Uterus (tissue), 3 donors: ENCODE measurements at regions not wholly inside any gene's neighbourhood (a gene's known extent, or its start where the extent isn't known, plus 50 kb on each side); places are given as distances from the start of the nearest gene placed in this dataset.

Experiments
- DNase-seq, 2 donors: peaks; one replicate each; pipeline ENCODE4 v3.0.0-alpha.2; 2019 to 2020
- H3K27ac ChIP-seq, 2 donors: fragments of 200-600 bp; sonication (generic); 1 replicate in 1 of 2; 2 replicates in 1 of 2; pipeline ENCODE4 v1.5.1; 2016 to 2018
- H3K27me3 ChIP-seq, 2 donors: fragments of 200-600 bp; sonication (generic); one replicate each; pipeline ENCODE4 v1.5.1; 2018 to 2019; ENCODE audit warnings: control low read depth in 1 of 2
- H3K36me3 ChIP-seq, 2 donors: fragments of 200-600 bp; sonication (generic); one replicate each; pipeline ENCODE4 v1.5.1; 2019; ENCODE audit warnings: control low read depth in 1 of 2
- H3K4me1 ChIP-seq, 2 donors: fragments of 200-600 bp; sonication (generic); one replicate each; pipeline ENCODE4 v1.5.1; 2018 to 2019; ENCODE audit warnings: control low read depth in 1 of 2
- H3K4me3 ChIP-seq, 2 donors: fragments of 200-600 bp; sonication (generic); 1 replicate in 1 of 2; 2 replicates in 1 of 2; pipeline ENCODE4 v1.5.1; 2018 to 2019; ENCODE audit warnings: mild to moderate bottlenecking in 1 of 2
- H3K9me3 ChIP-seq, 2 donors: fragments of 200-600 bp; sonication (generic); one replicate each; pipeline ENCODE4 v1.5.1; 2019; ENCODE audit warnings: control low read depth in 1 of 2
- POLR2A ChIP-seq, 2 donors: fragments of 450-650 bp; IDR thresholded peaks; one replicate each; pipeline ENCODE4 v1.6.1; 2016; ENCODE audit warnings: antibody characterized with exemption in 2 of 2, mild to moderate bottlenecking in 1 of 2, moderate library complexity in 1 of 2
- intact Hi-C: fragments of 100-400 bp; cut with DNase I; formaldehyde crosslinking; loops from one replicate; pipeline ENCODE4 v1.15.1; 2023; ENCODE audit warnings: low total_unique reads
- TF ChIP-seq, protein P1 (sequence below), 4 experiments: fragments of 200-600 bp in 2 of 4; fragments of 450-650 bp in 2 of 4; sonication (generic) in 2 of 4; IDR thresholded peaks; one replicate each; pipeline ENCODE4 v1.5.1; 2016 to 2019; ENCODE audit warnings: antibody characterized with exemption in 4 of 4, mild to moderate bottlenecking in 2 of 4, moderate library complexity in 1 of 4
- donor health status: DM: yes; HTN: yes; CAD: no.

DNA sequence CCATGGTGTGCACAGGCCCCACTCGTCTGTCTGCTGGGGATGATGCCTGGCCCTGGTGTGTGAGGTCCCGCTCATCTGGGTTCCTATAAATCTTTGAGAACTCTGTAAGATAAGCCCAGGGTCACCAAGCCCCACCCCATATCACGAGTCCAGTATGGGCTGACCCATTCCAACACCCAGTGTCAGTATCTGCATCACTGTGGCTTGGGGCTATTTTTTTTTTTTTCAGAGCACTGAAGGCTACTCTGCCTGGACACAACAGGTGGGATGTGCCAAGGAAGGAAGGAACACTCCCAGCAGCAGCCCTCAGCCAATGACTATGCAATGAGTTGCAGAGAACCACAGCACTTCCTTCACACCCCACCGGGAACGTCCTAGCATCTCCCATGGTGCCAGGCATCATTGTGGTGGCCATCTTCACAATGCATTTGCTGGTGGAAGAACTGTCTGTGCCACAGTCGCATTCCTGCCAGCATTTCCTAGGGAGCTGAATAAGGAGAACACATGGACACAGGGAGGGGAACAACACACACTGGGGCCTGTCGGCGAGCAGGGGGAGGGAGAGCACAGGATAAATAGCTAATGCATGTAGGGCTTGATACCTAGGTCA lies 83.1 kb upstream of the TSHZ3 start:
- Histone ChIP-seq H3K9me3 (no peaks in the 10 kb centered on the region), H3K36me3 (no peaks in the 10 kb centered on the region), H3K27ac (no peak overlapping the region), H3K4me3 (no peak overlapping the region), H3K27me3 (no peaks in the 10 kb centered on the region), H3K4me1 (no peaks in the 10 kb centered on the region)
- intact Hi-C loops: no loop called here
- TF ChIP-seq, protein P1, sequence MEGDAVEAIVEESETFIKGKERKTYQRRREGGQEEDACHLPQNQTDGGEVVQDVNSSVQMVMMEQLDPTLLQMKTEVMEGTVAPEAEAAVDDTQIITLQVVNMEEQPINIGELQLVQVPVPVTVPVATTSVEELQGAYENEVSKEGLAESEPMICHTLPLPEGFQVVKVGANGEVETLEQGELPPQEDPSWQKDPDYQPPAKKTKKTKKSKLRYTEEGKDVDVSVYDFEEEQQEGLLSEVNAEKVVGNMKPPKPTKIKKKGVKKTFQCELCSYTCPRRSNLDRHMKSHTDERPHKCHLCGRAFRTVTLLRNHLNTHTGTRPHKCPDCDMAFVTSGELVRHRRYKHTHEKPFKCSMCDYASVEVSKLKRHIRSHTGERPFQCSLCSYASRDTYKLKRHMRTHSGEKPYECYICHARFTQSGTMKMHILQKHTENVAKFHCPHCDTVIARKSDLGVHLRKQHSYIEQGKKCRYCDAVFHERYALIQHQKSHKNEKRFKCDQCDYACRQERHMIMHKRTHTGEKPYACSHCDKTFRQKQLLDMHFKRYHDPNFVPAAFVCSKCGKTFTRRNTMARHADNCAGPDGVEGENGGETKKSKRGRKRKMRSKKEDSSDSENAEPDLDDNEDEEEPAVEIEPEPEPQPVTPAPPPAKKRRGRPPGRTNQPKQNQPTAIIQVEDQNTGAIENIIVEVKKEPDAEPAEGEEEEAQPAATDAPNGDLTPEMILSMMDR (IDR thresholded peaks at IDR 0.05): no peak
- TF ChIP-seq POLR2A (IDR thresholded peaks at IDR 0.05): no peak
- no peak for DNase-seq

DNA sequence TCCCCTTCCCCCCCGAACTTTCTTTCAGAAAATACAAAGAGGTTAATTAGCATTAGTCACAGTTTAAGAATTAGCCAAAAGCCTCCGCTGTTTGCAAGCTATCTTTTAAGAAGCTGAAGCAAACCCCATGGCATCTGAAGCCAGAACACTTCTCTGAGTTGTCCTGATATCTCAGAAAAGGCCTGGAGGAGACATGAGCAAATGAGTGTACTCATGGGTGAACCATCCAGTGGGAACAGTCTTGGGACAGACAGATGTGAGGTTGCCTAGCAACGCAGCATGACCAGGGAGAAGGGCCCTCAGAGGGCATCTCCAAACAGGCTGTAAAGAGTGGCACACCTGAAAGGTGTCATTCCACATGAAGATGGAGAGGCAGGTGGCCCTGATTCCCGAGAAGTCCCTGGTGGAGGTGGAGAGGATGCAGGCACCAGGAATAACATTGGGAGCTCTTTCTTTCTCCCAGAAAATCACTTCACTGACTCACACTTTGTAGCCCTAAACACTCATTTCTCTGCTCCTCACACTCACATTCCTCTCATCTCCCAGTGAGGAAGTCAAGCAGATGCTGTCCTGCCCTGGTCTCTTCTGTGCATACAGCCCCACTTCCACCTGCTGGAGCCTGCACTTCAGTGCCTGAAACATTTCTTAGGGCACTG lies 87.0 kb upstream of the TSHZ3 start:
- Histone ChIP-seq H3K4me1 (no peaks in the 10 kb centered on the region), H3K9me3 (no peaks in the 10 kb centered on the region), H3K36me3 (no peaks in the 10 kb centered on the region), H3K4me3 (no peak overlapping the region), H3K27me3 (no peaks in the 10 kb centered on the region), H3K27ac (no peak overlapping the region)
- TF ChIP-seq POLR2A (IDR thresholded peaks at IDR 0.05): no peak
- TF ChIP-seq, protein P1 (IDR thresholded peaks at IDR 0.05): no peak
- intact Hi-C loops: no loop called here
- no peak for DNase-seq

DNA sequence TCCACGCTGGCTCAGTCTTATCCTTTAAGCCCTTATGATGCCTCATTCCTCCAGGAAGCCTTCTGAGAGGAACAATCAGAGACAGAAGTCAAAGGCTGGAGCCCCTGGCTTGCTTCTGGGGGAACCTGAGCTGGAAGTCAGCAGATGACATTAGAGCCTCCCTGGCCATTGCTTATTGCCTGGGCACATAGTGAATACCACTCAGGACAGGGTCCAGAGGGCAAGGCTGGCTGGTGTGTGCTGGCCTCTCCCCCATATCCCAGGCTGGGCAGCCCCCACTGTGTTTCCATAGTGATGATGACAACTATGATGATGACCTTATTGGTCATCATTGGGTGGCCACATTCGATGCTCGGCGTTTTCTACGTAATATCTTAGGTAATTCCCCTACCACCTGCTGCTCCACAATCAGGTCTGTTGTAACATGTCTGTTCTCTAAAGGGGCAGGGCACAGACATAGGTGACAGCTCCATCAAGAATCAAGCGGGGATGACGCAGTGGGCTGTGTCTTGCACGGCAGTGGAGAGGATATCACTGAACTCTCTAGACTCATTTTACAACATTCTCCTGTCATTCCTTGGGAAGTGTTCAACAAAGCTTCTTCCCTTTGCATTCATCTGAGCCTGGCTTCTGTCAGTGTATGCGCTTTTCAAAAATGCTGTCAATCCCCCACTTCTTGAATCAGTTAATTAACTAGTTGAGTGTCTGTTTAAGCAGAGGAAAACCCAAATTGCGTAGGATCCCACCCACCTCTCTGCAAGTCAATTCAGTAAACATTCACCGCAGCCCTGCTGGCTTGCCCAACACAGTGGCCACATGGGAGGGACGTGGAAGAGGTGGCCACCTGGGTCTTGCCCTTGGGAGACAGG lies 89.4 kb upstream of the TSHZ3 start:
- Histone ChIP-seq H3K27me3 (no peaks in the 10 kb centered on the region), H3K36me3 (no peaks in the 10 kb centered on the region), H3K4me1 (no peaks in the 10 kb centered on the region), H3K4me3 (no peak overlapping the region), H3K27ac (no peak overlapping the region), H3K9me3 (no peaks in the 10 kb centered on the region)
- TF ChIP-seq POLR2A (IDR thresholded peaks at IDR 0.05): no peak
- TF ChIP-seq, protein P1 (IDR thresholded peaks at IDR 0.05): no peak
- intact Hi-C loops: no loop called here
- no peak for DNase-seq

DNA sequence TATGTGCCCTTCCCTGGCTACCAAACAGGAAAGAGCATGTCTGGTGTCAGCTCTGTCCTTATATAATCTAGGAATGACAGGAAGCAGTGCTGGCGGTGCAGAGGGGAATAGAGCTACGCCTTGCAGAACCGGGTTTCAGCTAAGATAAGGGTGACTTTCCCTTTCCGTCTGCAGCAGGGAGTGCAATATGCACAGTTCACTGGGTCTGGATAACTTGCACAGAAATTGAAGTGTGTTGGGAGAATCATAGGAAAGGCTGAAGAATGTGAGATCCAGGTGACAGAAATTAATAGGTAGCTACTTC lies 90.0 kb upstream of the TSHZ3 start:
- intact Hi-C loops: no loop called here
- TF ChIP-seq, protein P1 (IDR thresholded peaks at IDR 0.05): no peak
- TF ChIP-seq POLR2A (IDR thresholded peaks at IDR 0.05): no peak
- no peak for DNase-seq

DNA sequence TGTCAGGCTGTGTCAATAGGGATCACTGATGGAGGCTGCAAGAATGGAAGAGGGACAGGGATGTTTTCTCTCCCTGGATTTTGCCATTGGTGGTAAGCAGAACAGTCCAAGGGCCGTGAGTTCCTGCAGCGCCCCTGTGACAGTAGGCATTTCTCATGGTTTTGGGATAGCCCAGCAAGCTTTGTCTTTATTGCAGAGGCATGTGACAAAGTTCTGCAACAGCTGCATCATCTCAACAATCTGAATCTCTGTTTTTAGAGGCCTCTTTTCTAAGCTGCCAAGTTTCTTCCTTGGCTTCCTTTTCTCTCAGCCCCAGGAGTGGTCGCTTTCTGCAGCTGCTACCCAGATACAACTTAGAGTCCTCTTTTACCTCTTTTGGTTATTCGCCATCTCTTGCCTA lies 95.7 kb upstream of the TSHZ3 start:
- Histone ChIP-seq H3K27ac (no peak overlapping the region), H3K4me3 (no peak overlapping the region), H3K9me3 (no peaks in the 10 kb centered on the region), H3K36me3 (no peaks in the 10 kb centered on the region), H3K27me3 (no peaks in the 10 kb centered on the region), H3K4me1 (no peaks in the 10 kb centered on the region)
- DNase-seq: no peak
- intact Hi-C loops: no loop called here
- TF ChIP-seq, protein P1 (IDR thresholded peaks at IDR 0.05): no peak
- no peak for TF ChIP-seq POLR2A (IDR thresholded peaks at IDR 0.05)

More for the DNA sequence above, 90.0 kb upstream of the TSHZ3 start:
- Histone ChIP-seq H3K4me1 (no peaks in the 10 kb centered on the region), H3K36me3 (no peaks in the 10 kb centered on the region), H3K27ac (no peak overlapping the region), H3K27me3 (no peaks in the 10 kb centered on the region), H3K4me3 (no peak overlapping the region), H3K9me3 (no peaks in the 10 kb centered on the region)
